ENCODE measurements at regions not wholly inside any gene's neighbourhood (a gene's known extent, or its start where the extent isn't known, plus 50 kb on each side); places are given as distances from the start of the nearest gene placed in this dataset.

DNA sequence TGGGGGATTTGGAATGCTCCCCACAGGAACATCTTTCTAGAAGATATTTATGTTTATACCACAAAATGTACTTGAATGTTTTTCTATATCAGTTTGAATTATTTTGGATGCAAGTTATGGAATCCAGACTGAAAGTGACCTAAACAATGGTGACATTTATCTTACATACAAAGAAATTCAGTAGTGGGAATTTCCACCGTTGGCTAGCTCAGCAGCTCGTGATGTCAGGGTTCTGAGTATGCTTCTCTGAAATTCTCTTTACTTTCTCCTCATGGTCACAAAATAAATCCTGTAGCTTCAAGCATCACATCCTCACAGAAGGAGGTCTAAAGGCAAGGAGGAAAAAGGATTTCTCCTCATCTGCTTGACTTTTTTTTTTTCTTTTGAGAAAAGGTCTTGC, 105.3 kb downstream of the AKAIN1 start:
- no peak for DNase-seq

DNA sequence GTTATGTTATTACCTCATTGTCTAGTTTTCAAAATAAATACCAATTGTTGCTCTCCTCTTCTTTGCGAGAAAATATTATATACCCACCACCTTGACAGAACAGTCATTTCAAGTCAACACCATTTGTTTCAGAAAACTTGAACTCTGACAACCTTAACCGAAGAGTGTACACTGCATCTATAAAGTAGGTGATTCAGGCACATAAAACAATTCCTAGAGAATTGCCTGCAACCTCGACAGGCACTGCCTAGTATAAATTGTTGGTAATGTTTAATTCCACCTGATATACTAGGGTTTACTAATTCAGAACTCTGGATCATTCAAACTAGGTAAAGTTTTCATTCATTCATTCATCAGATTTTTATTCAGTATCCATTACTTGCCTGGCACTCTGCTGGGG, 121.8 kb downstream of the AKAIN1 start:
- no peak for DNase-seq

DNA sequence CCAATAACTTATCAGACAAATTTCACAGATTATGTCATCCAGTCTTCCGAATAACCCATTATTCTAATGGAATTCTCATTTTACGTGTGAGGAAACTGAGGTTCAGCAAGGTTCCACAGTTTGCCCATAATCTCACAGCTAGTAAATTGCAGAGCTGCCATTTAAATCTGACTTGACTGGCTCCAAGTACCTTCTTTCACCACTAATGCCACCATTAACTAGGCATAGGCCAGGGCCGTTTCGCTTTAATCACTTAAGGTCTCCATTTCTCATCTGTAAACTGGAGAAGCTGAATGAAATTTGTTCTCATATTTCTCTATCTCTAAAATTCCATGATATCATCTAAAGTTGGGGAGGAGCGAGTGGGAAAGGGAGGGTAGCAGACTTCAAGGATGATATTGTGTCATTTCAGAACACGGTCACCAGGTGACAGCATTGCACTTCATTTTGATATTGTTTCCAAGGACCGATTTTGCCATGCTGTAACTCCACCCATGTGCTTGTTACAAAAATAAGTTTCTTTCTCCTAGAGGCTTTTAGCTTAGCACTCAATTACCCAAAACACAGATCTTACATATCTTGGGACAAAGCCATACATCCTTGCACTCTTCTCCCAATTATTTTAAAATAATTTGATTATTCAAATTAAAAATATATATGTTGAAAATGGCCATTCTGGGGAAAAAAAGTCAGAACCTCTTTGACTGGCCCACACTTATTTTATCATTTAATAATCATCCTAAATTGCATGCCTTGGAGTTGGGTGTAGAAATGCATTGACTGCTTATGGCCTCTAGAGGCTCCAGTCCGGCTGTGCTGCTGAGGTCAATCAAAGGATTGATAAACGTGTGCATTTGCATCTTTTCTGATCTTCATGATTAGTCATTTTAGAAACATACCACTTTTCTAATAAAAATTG, 123.8 kb downstream of the AKAIN1 start:
- DNase-seq = no peak

DNA sequence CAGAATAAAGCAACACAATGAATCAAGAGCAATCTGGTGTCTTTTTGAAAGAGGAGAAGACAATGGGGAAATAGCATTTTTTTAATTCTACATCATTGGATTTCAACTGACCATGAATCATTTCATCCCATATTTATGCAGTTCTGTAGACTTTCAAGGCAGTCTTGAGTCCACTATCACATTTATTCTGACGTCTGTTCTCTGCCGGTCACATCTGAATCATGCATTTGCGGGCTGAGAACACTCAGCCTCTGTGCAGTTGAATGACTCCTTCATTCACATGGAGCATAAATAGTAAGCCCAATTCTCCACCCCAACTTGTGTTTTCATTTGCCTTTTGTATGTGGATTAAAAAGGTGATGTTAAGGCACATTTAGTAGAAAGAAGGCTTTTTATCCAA, 128.2 kb downstream of the AKAIN1 start:
- DNase-seq = no peak

DNA sequence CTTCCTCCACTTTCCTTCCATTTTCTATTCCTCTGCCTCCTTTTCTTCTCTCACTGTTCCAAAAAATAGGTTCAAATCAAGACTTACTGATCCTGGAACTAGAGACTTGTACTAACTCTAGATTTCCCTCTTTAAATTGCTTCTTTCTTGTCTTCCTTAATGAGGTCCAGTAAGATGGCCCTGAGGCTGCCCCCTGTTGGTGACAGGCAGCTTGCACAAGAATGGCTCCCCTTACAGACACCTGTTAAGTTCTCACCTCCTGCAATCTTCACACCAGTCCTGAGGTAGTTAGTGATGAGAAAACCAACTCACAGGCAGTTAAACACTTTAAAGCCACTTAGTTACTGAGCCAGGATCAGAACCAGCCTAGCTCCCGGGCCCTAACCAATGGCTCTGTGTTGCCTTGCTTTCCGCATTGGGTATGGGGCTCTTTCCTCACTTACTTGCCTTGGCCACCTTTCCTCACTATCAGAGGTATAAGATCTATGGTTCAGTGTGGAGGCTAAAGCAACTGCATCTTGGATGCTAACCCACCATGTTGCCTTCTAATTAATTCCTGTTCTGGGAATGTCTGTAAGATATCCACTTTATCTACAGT, 130.6 kb downstream of the AKAIN1 start:
- DNase-seq = no peak

DNA sequence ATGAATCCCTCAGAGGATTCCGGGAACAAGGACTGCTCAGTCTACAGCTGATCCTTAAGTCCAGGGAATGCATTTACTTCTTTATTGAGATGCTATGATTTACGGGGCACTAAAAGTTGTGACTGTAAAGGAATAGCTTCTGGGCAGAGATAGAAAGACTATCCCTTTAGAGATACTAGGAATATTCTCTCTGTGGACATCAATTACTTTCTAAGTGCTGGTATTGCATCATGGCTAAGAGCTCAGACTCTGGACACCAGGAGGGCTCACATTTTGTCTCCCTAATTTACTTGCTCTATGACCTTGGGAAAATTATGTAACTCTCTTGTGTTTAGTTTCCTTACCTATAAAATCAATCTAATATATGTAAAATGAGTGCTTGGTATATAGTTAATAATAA, 131.4 kb downstream of the AKAIN1 start:
- DNase-seq = no peak

DNA sequence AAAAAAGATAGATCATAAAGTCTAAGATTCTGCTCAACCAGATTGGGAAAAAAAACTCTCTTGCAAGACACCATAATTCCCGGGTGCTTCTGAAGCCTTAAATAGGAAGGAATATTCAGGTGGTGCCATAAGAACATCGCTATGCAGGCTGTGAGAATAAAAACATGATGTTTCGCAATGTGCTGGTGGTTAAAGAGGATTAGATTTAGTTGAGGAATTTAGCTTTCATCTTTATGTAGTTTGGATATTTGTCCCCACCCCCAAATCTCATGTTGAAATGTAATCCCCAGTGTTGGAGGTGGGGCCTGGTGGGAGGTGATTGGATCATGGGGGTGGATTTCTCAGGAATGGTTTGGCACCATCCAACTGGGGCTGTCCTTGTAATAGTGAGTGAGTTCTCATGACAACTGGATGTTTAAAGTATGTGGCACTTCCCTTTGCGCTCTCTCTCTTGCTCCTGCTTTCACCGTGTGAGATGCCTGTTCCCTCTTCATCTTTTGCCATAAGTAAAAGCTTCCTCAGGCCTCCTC, 132.2 kb downstream of the AKAIN1 start:
- DNase-seq = no peak

DNA sequence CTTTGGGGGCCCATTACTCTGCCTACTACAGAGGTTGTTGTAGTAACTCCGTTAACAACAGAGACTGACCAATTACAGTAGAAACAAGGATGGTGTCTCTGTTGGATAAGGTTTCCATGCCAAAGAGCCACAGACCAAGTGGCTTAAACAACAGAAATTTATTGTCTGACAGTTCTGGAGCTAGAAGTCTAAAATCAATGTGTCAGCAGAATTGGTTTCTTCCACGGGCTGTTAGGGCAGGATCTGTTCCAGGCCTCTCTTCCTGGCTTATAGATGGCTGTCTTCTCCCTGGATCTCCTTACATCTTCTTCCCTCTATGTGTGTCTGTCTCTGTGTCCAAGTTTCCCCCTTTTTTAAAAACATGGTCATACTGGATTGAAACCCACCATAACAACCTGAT, 135.3 kb downstream of the AKAIN1 start:
- DNase-seq = no peak

DNA sequence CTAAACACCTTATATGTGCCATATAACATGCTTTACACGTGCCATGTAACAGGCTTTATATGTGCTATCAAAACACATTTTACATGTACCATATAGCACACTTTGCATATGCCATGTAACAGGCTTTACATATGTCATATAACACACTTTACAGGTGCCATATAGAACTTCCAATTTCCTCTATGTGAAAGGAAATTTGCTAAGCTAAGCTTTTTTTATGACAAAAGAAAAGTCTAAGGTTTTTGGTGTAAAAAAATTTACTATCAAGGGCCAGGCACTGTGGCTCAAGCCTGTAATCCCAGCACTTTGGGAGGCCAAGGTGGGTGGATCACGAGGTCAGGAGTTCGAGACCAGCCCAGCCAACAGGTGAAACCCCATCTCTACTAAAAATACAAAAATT, 136.5 kb downstream of the AKAIN1 start:
- DNase-seq = no peak

DNA sequence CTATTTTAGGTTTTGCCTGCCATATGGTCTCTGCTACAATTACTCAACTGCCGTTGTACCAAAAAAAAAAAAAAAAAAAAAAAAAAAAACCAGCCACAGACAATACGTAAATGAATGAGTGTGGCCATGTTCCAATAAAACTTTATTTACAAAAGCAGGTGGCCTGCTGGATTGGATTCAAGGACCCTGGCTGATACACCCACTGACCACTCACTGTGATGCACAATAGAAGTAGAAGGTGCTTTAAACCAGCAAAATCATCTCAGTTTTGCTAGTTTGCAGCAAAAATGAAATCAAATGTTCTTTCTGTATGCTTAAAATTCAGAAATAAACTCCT, 137.4 kb downstream of the AKAIN1 start:
- DNase-seq = no peak

DNA sequence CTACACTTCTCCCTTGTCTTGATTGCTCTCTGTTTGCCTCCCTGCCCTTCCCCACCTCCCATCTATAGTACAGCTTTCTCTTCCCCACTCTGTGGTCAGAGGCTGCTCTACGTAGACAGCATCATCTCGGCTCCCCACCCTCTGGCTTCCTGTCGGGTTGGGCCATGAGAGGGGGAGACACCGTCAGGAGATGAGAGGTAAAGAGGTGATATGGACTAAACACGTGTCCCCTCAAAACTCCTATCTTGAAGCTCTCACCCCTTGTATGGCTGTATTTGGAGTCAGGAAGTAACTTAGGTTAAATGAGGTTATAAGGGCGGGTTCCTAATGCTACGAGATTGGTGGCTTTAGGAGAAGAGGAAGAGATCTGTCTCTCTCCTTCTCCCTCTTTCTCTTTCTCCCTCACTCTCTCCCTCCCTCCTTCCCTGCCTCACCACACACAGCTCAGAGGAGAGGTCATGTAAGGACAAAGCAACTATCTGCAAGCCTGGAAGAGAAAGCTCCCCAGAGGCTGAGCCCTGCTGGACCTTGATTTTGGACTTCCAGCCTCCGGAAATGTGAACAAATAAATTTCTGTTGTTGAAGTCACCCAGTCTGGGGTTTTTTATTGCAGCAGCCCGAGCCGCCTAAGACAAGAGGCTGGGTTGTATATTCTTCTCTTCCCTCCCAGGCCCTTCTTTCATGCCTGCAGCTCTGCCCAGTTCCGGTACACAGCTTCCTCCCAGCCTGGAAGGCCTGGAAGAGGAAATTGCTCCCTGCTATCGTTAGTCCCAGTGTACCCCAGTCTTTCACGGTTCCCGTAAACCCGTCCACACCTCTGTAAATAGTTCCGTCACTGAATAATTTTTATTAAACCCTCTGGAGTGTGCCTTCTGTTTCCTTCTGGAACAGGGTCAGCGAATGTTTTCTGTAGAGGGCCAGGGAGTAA, 138.0 kb downstream of the AKAIN1 start:
- DNase-seq = no peak

DNA sequence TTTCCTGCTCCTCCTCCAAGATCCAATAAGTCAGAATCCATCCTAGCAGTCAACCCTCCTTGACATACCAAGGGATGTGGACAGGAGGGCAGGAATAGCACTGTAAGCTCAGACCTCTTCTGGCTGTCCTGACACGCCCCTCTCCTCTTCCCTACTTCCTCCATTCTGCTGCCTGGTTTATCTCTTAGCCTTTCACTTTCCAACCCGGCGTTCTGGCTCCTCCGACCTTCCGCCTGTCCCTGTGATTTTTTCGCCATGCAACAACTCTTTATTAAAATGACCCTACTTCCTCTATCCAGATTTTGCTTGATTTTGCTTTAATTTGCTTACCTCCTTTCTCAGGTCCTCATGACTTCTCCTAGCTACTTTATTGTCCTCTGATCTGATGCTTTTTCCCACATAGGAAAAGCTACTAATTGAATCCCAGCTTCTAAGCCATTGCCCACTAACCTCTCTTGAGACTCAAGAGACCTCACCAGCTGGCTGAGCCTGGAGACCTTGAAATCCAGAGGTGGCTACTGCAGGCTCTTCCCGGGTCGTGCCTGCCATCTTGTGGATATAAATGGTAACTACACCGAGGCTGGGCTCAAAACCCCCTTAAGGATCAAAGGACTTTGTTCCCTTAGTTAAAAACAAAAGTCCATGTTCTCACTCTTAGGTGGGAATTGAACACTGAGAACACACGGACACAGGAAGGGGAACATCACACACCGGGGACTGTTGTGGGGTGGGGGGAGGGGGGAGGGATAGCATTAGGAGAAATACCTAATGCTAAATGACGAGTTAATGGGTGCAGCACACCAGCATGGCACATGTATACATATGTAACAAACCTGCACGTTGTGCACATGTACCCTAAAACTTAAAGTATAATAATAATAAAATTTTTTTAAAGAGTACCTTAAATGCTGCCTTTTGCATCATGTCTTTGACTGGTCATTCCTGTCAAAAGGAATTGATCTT, 139.4 kb downstream of the AKAIN1 start:
- DNase-seq = no peak

DNA sequence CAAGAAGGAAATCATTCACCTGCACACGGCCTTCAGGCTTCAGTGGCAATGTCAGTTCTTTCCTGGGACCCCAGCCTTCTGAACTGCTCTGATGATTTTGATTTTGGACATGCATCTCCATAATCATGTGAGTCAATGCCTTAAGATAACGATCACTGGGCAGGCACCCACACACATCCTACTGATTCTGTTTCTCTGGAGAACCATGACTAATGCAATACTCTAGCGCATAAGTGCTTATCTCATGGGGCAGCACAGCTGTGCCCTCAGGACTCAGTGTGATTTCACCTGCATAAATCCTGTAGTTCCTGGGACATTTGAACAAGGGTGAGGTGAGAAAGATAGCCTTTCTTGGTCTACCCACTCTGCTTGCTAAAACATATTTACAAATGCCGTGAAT, 144.6 kb downstream of the AKAIN1 start:
- DNase-seq = no peak

DNA sequence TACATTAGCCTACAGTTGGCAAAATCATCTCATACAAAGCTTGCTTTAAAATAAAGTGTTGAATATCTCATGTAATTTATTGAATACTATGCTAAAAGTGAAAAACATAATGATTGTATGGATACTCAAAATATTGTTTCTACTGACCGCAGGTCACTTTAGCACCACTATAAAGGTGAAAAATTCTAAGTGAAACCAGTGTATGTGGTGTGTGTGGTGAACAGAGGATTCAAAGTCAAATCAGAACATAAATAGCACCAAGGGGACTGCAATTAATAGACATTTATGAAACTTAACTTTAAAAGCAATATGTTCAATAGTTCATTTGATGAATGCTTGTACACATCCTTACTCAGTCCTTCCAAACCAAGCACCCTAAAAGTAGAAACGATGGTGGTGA, 145.8 kb downstream of the AKAIN1 start:
- no peak for DNase-seq

DNA sequence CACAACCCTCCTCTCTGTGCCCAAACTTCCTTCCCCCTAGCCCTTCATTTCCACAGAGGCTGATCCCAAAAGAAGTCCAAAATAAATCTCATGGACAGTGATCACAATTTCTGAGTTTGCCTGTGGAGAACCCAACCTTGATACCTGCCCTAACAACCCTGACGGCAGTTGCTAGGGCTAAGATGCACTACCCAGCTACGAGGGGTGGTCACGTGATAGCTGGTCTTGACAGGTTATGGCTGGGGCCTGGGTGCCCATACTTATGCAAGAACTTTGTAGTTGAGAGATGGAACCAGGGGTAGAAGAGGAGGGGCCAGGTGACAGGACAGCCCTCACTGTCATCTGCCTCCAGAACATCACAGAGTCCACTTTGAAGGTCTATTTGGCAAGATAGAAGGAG, 147.9 kb downstream of the AKAIN1 start:
- DNase-seq = no peak

DNA sequence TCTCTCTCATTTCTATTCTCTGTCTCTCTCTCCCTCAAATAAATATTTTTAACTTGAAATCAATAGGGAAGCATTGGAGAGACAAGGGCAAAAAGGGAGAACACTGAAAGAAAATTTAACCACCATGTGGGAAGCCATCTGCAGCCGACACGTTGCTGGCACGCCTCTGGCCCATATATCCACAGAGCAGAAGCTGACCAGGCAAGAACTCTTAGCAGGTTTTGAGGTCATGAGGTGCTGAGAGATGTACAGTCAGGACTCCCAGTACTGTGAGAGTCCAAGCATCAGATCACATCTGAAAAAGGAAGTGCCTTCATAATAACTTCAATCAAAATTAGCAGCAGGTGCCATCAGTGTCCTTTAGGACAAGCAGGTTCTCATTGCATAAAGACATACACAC, 156.6 kb downstream of the AKAIN1 start:
- DNase-seq = no peak

DNA sequence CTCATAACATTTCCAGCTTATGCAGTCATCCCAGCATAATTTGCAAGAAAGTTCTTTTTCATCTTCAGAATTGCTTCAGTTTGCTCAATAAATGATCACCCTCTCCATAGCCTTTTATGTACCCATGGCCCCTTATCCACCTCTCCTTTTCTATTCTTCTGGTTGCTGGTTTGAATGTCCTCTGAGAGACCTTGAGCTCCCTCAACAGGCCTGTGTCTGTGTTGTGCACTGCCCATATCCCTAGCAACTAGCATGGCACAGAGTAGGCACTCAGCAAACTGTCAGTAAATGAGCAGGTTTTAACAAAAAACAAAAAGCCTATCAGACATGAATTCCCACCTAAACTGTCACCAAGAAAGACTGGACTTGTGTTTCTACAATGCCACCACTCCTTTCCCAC, 160.5 kb downstream of the AKAIN1 start:
- DNase-seq = no peak

DNA sequence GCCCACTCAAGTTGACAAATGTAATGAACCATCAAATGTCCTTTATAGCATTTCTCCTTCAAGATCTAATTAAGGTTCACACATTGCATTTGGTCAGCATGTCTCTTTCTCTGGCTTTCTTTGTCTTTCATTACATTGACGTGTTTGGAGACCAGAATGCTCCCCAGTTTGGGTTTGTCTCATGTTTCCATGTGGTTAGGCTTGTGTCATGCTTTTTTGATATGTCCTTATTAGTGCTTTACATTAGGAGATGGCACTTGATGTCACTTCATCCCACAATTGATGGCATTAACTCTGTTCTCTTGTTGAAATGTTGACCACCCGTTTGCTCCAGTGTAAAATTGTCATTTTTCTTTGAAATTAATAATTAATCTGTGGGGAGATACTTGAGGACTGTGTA, 165.8 kb downstream of the AKAIN1 start:
- no peak for DNase-seq

DNA sequence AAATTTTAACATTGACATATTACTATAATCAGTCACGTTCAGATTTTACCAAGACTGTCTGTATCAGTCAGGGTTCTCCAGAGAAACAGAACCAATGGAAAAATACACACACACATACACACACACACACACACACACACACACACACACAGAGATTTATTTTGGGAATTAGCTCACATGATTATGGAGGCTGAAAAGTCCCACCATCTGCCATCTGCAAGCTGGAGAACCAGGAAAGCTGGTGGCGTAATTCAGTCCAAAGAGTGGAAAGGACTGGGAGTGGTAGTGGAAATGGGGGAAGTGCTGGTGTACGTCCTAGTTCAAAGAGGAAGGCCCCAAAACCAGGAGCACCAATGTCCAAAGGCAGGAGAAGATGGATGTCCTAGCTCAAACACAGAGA, 166.4 kb downstream of the AKAIN1 start:
- DNase-seq = no peak

DNA sequence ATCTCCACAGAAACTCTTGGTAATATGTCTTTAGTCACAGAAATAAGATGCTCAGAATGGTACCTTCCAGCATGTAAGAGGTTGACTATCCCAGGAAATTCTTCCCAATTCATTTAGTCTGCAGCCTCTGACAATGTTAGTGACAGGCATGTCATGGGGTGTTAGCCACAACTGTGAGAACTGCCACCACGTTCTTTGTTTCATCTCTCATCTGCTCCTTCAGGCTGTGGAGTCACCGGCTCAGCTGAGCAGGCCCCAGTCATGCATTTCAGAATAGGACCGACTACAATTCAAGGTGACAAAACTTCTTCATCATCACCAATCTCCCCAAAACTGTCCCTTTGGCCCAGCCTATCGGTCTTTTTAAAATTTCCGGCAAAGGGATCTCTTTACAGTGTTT, 167.5 kb downstream of the AKAIN1 start:
- DNase-seq = no peak

DNA sequence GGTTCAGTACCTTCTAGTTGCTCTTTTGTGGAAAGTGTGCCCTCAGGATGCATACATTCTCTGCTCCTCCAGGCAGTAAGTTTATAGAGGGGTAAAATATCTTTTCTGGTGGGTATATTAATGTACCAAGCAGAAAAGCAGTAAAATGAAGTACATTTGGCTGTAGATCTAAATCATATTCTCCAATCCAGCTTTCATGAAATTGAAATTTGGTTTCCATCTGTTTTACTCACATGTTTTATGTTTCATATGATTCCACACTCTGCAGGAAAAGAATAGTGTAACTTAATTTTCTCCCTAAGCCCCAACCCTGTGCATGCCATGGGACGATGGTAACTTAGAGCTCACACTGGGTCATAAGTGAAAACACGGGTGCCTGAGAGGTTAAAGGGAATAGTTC, 172.3 kb downstream of the AKAIN1 start:
- DNase-seq = no peak

DNA sequence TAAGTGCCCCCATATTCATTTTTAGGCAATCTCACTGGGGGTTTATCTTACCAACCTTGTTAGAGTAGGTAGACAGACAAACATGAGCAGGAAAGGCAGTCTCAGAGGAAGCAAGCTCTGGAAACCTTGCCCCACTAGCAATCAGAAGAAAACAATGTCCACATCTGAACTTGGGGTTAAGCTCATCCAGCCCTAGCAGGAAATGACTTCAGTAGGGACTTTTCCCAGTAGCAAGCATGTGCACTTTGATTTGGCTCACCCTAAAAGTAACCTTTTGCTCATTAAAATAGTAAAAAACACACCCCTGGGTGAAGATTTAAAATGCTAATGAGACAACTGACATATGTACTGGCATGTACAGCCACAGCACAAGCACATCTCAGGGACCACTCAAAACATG, 175.5 kb downstream of the AKAIN1 start:
- DNase-seq = no peak

Measured in NCI-H187 treated with DMSO at 0.1 percent for 48 hours (cell line).